Muscle of leg (tissue), 3 donors: ENCODE measurements at regions not wholly inside any gene's neighbourhood (a gene's known extent, or its start where the extent isn't known, plus 50 kb on each side); places are given as distances from the start of the nearest gene placed in this dataset.

Experiments used
- DNase-seq: peaks from one replicate; pipeline ENCODE4 v3.0.0; 2013
- H3K27ac ChIP-seq: one replicate; pipeline ENCODE4 v1.5.1; 2013; ENCODE audit warnings: mild to moderate bottlenecking, low read length, control low read depth
- H3K27me3 ChIP-seq: one replicate; pipeline ENCODE4 v1.6.1; 2013; ENCODE audit warnings: low read length; ENCODE audit not compliant: control insufficient read depth, insufficient read depth
- H3K36me3 ChIP-seq: one replicate; pipeline ENCODE4 v1.6.1; 2013; ENCODE audit warnings: low read length; ENCODE audit not compliant: control insufficient read depth, insufficient read depth
- H3K4me1 ChIP-seq: one replicate; pipeline ENCODE4 v1.6.1; 2013; ENCODE audit warnings: low read length; ENCODE audit not compliant: control insufficient read depth, insufficient read depth
- H3K4me3 ChIP-seq: one replicate; pipeline ENCODE4 v1.5.1; 2013; ENCODE audit warnings: low read length, control low read depth
- H3K9me3 ChIP-seq: replicated peaks from 2 replicates; pipeline ENCODE4 v1.6.1; 2013; ENCODE audit warnings: low read depth, low read length; ENCODE audit not compliant: control insufficient read depth
- WGBS: methylation state at CpG from one replicate; pipeline ENCODE4 v1.1.5; 2013; ENCODE audit warnings: missing lambda C conversion rate; ENCODE audit not compliant: insufficient coverage; 5-methylcytosine and 5-hydroxymethylcytosine counted together

DNA sequence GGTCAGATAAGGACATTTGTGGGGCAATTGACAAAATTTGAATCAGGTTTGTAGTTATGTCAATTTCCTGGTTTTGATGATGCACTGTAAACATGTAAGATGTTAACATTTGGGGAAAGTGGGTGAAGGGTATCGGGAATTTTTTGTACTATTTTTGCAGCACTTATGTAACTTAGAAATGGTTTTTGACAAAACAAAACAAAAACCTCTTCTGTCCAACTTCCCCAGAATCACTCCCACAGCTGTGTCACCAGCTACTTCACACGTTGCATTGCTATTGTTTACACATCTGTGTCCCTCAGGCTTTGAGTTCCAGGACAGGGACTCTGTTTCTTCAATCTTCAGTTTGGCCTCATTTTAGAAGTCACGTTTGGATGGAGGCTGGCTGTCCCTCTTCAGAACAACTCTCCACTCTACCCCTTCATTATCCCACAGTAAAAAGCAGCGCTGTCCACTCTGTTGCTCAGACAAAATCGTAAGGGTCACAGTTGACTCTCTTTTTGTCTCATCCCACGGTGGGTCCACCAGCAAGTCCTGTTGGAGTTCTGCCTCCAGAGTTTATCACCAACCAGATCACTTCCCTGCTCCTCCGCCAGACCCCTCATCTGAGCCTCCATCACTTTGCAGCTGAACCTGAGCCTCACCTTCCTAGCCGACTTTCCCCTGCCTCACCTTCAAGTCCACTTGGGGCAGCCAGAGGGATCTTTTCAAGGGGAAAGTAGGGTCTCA, 63.2 kb downstream of the NENF start:
- H3K4me3 ChIP-seq: no peak overlapping the region
- no peaks in the 10 kb centered on the region for H3K9me3 ChIP-seq
- 41% methylated on average over 7 of the region's 8 CpGs for WGBS
- DNase-seq: peak; percentile 37
- no peak overlapping the region for H3K27ac ChIP-seq
- no peaks in the 10 kb centered on the region for H3K4me1 ChIP-seq
- H3K36me3 ChIP-seq: no peaks in the 10 kb centered on the region
- peaks cover 5% of the 10 kb centered on the region for H3K27me3 ChIP-seq

DNA sequence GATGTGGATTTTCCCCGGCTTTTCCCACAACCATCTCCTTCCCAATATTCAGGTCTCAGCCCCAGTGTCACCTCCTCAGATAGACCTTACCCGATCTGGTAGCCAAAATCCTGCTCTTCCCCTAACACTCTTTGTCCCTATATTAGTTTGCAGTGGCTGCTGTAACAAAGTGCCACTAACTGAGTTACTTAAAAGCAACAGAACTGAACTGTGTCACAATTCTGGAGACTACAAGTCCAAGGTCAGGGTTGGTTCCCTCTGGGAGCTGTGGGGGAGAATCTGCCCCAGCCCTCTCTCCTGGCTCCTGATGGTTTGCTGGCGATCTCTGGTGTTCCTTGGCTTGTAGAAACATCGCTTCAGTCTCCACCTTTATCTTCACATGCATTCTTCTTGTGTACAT, 64.0 kb downstream of the NENF start:
- H3K4me1 ChIP-seq: no peaks in the 10 kb centered on the region
- 100% methylated on average over 1 of the region's 4 CpGs for WGBS
- no peaks in the 10 kb centered on the region for H3K9me3 ChIP-seq
- no peak for DNase-seq
- no peak overlapping the region for H3K4me3 ChIP-seq
- no peak overlapping the region for H3K27ac ChIP-seq
- H3K27me3 ChIP-seq: peaks cover 5% of the 10 kb centered on the region
- no peaks in the 10 kb centered on the region for H3K36me3 ChIP-seq

DNA sequence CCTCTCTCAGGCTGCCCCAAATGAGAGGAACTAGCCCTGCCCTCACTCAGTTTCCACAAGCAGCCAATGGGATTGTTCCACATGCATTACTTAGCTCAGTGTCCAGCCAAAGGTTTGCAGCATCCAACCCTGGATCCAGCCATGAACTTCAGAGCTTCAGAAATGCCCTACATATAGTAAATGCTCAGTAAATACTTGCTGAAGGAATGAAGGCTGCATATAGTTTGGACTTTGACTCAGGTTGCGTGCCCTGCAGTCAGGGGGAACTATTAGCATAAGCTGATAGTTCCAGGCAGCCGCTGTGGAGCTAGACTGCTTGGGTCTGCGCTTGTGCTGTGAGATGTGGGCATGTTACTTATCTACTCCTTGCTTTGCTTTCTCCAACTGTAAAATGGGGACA, 64.8 kb downstream of the NENF start:
- no peak for DNase-seq

DNA sequence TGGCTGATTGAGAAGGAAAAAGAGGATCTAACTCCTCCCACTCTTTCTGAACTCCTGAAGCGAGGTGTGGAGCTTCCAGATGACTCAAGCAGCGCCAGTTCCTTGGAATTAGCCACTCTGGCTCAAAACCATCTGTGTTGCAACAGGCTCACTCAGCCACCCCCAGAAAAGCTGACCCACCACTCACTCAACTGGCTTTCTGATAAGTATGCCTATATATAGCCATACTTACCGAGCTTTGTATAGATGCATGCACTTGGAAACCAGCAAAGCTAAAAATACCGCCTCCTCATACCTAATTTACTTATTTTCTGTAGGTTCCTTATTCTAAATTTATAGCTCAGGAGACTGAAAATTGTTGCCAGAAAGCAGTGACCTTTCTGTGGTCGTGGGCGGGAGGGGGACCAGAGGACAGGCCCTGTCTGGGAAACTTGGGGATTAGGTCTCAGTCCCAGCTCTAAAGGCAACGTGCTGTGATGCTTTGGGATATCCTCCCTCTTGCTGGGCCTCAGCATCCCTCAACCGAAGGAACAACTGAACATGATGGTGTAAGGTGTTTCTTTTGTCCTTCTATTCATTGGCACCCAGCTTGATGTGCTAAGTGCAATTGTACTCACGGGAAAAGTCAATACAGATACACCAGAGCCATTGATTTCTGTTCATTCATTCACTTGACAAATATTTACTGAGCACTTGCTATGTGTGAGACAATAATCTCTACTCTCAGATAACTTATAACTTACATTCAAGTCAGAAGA, 65.7 kb downstream of the NENF start:
- H3K36me3 ChIP-seq: no peaks in the 10 kb centered on the region
- H3K9me3 ChIP-seq: no peaks in the 10 kb centered on the region
- H3K4me1 ChIP-seq: no peaks in the 10 kb centered on the region
- no peak overlapping the region for H3K4me3 ChIP-seq
- peaks cover 3% of the 10 kb centered on the region for H3K27me3 ChIP-seq
- no peak for DNase-seq
- WGBS: 58% methylated on average over 2 of the region's 9 CpGs
- no peak overlapping the region for H3K27ac ChIP-seq

More for the DNA sequence above, 64.8 kb downstream of the NENF start:
- H3K27ac ChIP-seq: no peak overlapping the region
- WGBS: no CpG with 5 or more reads among the region's 3 CpGs
- no peaks in the 10 kb centered on the region for H3K4me1 ChIP-seq
- H3K36me3 ChIP-seq: no peaks in the 10 kb centered on the region
- no peaks in the 10 kb centered on the region for H3K9me3 ChIP-seq
- H3K4me3 ChIP-seq: no peak overlapping the region
- peaks cover 3% of the 10 kb centered on the region for H3K27me3 ChIP-seq

DNA sequence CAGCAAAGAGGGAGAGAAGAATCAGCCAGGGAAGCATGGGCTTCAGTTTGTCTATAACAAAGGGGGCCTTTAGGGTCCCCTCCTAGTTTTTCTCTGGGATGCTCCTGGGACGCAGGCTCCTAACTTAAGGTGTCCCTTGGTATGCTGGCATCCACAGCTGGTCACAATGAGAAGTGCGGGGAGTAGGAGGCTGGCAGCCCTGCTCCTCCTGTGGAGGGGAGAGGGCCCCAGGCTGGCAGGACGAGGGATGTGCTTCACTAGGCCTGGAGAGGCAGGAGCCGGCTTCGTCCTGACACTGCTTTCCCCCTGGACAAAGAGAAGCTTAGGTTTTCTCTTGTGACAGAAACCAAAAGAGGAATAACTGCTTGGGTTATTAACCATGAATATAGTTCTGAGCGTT, 67.6 kb downstream of the NENF start:
- H3K27me3 ChIP-seq: peaks cover 3% of the 10 kb centered on the region
- no peak for DNase-seq
- H3K36me3 ChIP-seq: no peaks in the 10 kb centered on the region
- no peak overlapping the region for H3K27ac ChIP-seq
- H3K4me1 ChIP-seq: no peaks in the 10 kb centered on the region
- H3K4me3 ChIP-seq: no peak overlapping the region
- WGBS: 82% methylated on average over 5 of the region's 6 CpGs
- H3K9me3 ChIP-seq: no peaks in the 10 kb centered on the region

DNA sequence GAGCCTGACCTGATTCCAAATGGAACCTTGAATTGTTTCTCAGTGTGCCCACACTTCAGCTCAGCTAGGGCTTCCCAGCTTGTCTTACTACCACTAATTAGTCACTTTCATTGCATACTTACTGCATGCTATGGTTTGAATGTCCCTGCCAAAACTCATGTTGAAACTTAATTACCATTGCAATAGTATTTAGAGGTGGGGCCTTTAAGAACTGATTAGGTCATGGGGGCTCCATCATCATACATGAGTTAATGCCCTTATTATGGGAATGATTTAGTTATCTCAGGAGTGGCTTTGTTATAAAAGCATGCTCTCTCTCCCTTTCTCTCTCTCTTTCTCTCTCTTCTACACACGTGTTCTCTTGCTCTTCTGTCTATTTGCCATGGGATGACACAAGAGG, 68.3 kb downstream of the NENF start:
- no peak for DNase-seq
- Histone ChIP-seq H3K9me3 (no peaks in the 10 kb centered on the region), H3K27ac (no peak overlapping the region), H3K27me3 (peaks cover 3% of the 10 kb centered on the region), H3K4me1 (no peaks in the 10 kb centered on the region), H3K4me3 (no peak overlapping the region), H3K36me3 (no peaks in the 10 kb centered on the region)
- 67% methylated on average over 1 of the region's 1 CpG for WGBS

DNA sequence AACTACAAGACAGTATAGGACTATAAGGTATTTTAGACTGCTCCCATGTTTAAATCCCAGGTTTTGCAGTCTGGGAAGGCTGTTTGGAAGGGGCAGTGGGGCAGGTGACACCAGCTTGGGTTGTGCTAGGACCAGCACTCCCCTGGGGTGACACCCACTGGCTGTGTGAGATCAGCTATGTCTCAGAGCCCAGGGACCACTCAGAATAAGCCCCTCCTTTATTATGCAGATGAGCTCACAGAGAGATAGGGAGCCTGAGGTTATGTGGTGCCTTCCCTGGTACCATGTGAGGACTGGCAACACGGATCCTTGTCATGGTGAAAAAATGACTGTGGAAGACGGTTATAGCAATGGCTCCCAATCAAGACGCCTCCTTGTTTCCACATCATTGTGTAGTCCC, 71.0 kb downstream of the NENF start:
- Histone ChIP-seq H3K27ac (no peak overlapping the region), H3K4me3 (no peak overlapping the region)
- WGBS: 94% methylated on average over 2 of the region's 3 CpGs

DNA sequence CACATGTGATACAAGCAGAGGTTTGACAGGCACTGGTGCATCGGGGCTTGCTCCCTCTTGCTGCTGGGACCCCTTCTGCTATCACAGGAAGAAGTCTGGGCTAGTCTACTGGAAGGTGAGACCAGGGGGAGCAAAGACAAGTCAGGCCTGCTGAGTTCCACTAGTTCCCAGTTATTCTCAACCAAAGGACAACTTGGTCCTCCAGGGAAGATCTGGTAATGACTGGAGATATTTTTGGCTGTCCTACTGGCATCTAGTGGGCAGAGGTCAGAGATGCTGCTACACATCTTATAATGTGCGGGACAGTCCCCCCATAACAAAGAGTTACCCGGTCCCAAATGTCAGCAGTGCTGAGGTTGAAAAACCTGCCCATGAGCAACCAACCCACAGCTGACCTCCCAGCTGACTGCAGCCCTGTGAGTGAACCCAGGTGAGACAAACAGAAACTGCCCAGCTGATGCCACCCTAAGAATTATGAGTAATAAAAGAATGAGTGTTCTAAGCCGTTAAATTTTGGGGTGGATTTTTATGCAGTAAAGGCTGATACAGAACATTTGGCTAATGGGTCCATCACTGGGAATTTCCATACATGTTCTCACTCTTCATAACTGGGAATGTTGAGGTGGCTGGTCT, 71.6 kb downstream of the NENF start:
- H3K36me3 ChIP-seq: no peaks in the 10 kb centered on the region

More for the DNA sequence above, 71.0 kb downstream of the NENF start:
- DNase-seq: no peak
- Histone ChIP-seq H3K4me1 (no peaks in the 10 kb centered on the region), H3K36me3 (no peaks in the 10 kb centered on the region), H3K27me3 (no peaks in the 10 kb centered on the region), H3K9me3 (no peaks in the 10 kb centered on the region)

DNA sequence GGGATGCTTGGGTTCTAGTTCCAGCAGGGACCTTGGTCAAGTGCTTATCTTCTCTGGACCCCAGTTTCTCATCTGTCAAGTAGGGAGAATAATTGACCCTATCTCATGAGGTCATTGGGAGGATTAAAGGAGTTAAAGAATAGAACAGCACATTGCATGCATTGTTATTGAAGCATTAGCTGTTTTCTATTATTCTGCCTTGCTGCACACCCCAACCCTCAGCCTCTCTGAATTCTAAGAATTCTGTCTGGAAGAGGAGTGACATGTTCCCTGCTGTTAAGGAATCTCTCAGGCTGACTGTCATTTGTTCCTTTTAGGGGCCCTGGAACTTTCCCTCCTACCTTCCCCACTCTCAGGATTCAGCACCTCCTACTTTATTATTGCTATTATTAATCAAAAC, 73.9 kb downstream of the NENF start:
- H3K36me3 ChIP-seq: no peaks in the 10 kb centered on the region
- H3K9me3 ChIP-seq: no peaks in the 10 kb centered on the region
- no peaks in the 10 kb centered on the region for H3K4me1 ChIP-seq
- H3K27me3 ChIP-seq: peaks cover 4% of the 10 kb centered on the region
- DNase-seq: no peak
- no peak overlapping the region for H3K27ac ChIP-seq
- H3K4me3 ChIP-seq: no peak overlapping the region

More for the DNA sequence above, 71.6 kb downstream of the NENF start:
- H3K27ac ChIP-seq: no peak overlapping the region
- no peaks in the 10 kb centered on the region for H3K27me3 ChIP-seq
- 80% methylated on average over 1 of the region's 4 CpGs for WGBS
- no peaks in the 10 kb centered on the region for H3K9me3 ChIP-seq
- H3K4me1 ChIP-seq: no peaks in the 10 kb centered on the region
- no peak for DNase-seq
- H3K4me3 ChIP-seq: no peak overlapping the region

DNA sequence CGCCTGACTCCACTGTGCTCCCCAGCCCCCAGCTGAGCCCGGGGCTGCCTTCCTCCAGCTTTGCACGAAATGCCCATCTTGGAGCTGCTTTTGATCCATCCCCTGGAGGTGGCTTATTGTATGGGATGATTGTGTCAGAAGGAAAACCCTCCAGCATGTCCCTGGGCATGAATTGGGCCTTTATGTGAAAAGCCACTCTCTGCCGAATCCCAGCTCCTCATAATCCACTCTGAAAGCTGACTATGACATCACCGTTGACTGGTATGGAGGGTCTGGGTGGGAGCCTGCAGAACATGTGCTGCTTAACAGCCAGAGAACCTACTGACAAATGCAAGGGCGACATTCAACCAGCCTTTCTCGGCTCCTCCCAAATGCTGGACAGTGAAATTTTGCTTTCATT, 74.6 kb downstream of the NENF start:
- WGBS: 68% methylated on average over 5 of the region's 7 CpGs
- H3K4me3 ChIP-seq: no peak overlapping the region
- H3K36me3 ChIP-seq: no peaks in the 10 kb centered on the region
- no peak overlapping the region for H3K27ac ChIP-seq
- H3K4me1 ChIP-seq: peaks cover 1% of the 10 kb centered on the region
- H3K27me3 ChIP-seq: peaks cover 11% of the 10 kb centered on the region
- DNase-seq: no peak
- H3K9me3 ChIP-seq: no peaks in the 10 kb centered on the region
